ENCODE measurements at regions not wholly inside any gene's neighbourhood (a gene's known extent, or its start where the extent isn't known, plus 50 kb on each side); places are given as distances from the start of the nearest gene placed in this dataset.

GRCh38 chr6:6525933-6526332 lies 62.6 kb upstream of the LY86 start:
- TF ChIP-seq, protein P1, sequence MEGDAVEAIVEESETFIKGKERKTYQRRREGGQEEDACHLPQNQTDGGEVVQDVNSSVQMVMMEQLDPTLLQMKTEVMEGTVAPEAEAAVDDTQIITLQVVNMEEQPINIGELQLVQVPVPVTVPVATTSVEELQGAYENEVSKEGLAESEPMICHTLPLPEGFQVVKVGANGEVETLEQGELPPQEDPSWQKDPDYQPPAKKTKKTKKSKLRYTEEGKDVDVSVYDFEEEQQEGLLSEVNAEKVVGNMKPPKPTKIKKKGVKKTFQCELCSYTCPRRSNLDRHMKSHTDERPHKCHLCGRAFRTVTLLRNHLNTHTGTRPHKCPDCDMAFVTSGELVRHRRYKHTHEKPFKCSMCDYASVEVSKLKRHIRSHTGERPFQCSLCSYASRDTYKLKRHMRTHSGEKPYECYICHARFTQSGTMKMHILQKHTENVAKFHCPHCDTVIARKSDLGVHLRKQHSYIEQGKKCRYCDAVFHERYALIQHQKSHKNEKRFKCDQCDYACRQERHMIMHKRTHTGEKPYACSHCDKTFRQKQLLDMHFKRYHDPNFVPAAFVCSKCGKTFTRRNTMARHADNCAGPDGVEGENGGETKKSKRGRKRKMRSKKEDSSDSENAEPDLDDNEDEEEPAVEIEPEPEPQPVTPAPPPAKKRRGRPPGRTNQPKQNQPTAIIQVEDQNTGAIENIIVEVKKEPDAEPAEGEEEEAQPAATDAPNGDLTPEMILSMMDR (IDR thresholded peaks at IDR 0.05), result no peak
- TF ChIP-seq, protein P2, sequence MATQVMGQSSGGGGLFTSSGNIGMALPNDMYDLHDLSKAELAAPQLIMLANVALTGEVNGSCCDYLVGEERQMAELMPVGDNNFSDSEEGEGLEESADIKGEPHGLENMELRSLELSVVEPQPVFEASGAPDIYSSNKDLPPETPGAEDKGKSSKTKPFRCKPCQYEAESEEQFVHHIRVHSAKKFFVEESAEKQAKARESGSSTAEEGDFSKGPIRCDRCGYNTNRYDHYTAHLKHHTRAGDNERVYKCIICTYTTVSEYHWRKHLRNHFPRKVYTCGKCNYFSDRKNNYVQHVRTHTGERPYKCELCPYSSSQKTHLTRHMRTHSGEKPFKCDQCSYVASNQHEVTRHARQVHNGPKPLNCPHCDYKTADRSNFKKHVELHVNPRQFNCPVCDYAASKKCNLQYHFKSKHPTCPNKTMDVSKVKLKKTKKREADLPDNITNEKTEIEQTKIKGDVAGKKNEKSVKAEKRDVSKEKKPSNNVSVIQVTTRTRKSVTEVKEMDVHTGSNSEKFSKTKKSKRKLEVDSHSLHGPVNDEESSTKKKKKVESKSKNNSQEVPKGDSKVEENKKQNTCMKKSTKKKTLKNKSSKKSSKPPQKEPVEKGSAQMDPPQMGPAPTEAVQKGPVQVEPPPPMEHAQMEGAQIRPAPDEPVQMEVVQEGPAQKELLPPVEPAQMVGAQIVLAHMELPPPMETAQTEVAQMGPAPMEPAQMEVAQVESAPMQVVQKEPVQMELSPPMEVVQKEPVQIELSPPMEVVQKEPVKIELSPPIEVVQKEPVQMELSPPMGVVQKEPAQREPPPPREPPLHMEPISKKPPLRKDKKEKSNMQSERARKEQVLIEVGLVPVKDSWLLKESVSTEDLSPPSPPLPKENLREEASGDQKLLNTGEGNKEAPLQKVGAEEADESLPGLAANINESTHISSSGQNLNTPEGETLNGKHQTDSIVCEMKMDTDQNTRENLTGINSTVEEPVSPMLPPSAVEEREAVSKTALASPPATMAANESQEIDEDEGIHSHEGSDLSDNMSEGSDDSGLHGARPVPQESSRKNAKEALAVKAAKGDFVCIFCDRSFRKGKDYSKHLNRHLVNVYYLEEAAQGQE (IDR thresholded peaks at IDR 0.05; ENCODE audit: insufficient read depth in 1 of 2, low read depth in 2 of 2, low read length in 1 of 2), result no peak
- TF ChIP-seq SIN3A (IDR thresholded peaks at IDR 0.05; ENCODE audit: borderline replicate concordance, insufficient read depth, low read depth, low read length), result no peak
